GM18498 (cell line): ENCODE measurements at regions not wholly inside any gene's neighbourhood (a gene's known extent, or its start where the extent isn't known, plus 50 kb on each side); places are given as distances from the start of the nearest gene placed in this dataset.

Experiments used
- ATAC-seq: cut with Tn5 transposase; IDR thresholded peaks from one replicate; pipeline ENCODE4 v1.9.1; 2021; ENCODE audit warnings: mild to moderate bottlenecking, moderate library complexity; ENCODE audit not compliant: unreplicated experiment

DNA sequence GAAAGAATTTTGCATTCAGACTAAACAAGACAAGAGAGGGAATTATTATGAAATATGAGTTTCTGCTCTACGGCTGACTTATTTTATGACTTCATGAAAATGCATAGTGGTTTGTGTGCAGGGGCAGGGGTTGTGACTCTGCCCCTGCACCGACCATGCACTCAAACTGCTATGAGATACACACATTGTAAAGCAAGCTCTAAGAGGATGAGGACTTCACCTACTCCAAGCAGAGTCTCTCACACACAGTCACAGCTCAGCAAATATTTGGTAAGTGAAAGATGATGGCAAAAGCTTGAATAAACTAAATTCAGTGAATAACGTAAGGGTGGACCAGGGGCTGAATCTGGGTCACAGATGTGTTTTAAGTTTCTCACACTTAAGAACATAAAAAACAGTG lies 542.9 kb downstream of the PRELID2 start:
- no peak for ATAC-seq

DNA sequence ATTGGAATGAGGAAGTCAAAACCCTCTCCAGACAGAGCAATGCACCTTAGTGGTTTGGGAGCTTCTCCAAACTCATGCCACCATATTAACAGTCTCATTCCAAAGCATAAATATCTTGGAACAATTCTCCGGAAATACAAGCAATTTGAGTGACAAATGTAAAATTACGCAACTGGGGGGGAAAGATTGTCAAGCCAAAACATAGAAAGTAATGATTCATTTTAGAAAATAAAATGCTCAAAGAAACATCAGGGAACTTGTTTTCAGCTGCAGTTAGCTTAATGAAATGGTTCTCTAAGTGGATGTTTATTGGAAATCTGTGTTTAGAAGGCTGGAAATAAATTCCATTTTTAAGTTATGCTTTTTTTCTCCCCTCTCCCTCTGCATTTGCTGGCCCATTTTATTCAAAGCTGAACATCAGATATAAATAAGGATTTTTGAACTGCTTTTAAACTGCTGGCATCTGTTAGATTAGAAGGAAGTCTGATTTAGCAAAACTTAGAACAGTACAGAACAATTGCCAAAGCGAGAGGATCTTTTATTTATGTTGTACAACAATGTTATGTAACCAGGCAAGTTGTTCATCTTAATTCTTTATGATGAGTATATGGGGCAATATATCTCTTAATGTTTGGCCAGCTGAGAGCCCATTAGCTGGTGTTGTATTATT lies 551.9 kb downstream of the PRELID2 start:
- no peak for ATAC-seq

DNA sequence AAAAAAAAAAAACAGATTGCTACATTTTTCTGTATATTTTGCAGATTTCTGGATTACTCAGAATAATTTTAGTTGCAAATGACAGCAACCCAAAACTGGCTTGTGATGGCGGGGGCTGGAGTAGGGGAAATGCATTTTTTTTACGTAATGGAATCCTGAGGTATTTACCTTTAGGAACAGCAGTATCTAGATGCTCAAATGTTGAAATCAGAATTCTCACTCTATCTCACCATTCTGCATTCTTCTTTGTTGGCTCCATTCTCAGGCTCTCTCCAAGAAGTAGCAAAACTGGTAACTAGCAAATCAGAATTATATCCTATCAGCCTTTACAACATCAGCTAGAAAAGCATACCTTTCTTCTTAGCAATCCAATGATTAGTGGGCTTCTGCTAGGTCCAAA lies 554.3 kb downstream of the PRELID2 start:
- ATAC-seq = no peak

DNA sequence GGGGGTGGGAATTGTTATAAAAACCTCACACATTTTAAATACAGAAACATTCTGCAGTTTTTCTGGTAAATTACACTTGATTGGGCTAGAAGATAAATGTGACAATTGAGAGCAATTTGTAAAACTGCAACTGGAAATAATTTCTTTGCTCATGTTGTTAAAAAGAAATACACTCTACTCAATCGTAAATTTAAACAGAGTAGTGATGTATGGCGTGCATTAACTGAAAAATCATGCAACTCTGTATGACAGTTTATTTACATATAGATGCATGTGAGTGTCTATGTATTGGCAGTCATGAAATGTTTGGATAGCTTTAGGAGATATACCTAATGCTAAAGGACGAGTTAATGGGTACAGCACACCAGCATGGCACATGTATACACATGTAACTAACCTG lies 554.9 kb downstream of the PRELID2 start:
- no peak for ATAC-seq

- ATAC-seq = no peak
Observed at GRCh38 chr5:145260670-145261069, 574.5 kb downstream of the PRELID2 start.

DNA sequence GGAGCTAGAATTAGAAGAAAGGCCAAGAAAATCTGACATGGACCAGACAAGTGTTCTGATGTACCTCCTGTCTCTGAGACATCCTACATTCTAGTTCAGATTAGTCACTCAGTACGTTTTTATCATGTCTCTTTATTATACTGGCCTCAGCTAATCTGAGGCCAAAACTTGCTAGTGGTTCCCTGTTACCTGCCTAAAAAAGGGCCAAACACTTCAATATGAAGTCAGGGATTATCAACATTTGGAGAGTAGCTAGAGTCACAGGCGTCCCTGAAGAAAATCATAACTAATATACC lies 587.4 kb downstream of the PRELID2 start:
- ATAC-seq = peak; percentile 25

GRCh38 chr5:145246961-145247744 lies 588.0 kb downstream of the PRELID2 start:
- ATAC-seq = peak; percentile 70

DNA sequence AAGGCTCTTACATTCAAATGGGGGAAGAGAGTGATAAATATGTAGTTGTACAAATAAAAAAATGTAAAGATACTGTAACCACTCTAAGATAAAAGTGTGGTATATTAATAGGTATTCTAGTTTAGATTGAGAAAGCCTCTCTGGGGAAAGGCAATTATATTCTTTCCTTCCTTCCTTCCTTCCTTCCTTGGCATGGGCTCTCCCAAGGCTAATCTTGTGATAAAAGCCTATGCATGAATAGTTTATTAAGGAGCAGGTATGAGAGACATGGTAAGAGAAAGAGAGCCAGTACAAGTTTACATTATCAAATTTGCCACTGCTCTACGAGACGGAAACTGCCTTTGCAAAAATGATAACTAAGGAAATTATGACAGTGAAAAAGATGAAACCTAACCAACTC lies 588.8 kb downstream of the PRELID2 start:
- ATAC-seq = no peak

- ATAC-seq = no peak
Observed at GRCh38 chr5:145245354-145245753, 589.8 kb downstream of the PRELID2 start.

DNA sequence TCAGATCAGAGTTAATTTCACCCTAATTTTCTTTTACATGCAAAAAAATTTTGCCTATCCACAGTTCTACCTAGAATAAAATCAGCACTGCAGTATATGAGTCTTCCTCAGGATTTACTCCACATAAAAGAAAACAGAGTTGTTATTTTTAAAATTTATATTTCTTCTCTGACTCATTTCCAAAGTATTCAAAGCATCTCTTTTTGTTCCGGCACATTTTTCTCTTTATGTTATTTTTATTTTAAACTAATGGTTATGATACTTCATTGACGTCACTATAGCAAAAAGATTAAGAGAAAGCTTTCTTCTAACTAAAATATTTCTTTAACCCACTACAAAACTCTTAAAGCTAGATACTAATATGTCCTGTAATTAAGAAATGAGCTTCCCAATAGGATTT lies 590.4 kb downstream of the PRELID2 start:
- ATAC-seq = no peak

- ATAC-seq = no peak
Observed at GRCh38 chr5:145244251-145244650, 590.9 kb downstream of the PRELID2 start.

- ATAC-seq = no peak
Observed at GRCh38 chr5:145243016-145243415, 592.1 kb downstream of the PRELID2 start.

GRCh38 chr5:145242551-145242950 lies 592.6 kb downstream of the PRELID2 start:
- ATAC-seq = no peak

DNA sequence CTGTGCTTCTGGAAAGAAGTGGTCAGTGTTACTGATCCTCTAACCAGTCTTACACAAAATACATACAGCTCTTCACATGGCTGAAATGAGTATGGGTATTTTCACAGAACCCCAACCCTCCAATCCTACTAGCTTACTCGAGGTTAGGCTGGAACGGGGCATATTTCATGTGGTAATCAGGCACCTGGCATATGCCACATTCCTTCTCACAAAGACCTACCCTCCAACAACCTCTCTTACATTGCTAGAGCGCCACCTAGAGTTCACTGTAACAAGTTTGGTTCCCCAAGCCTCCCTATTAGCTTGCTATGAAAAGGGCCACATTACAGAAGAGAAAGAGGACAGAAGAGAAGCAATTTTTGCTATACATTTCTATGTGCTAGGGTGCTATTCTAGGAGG lies 597.3 kb downstream of the PRELID2 start:
- peak; percentile 77 for ATAC-seq

DNA sequence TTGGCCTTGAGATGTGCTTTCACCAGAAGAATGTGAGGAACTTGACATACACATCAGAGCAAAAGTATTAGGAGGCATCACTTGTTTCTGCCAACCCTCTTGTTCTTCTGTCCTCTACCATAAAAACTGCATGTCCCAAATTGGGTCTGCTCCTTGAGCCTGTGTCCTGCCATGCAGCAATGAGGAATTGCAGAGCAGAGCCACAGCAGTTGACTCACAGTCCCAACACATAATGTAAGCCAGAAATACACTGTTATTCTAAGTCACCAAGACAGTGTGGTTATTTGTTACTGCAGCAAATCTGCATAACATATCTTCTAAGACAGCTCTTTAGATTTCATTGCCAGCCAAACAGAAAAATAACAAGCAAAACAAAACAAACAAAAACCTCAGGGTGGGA lies 598.2 kb downstream of the PRELID2 start:
- ATAC-seq = no peak

DNA sequence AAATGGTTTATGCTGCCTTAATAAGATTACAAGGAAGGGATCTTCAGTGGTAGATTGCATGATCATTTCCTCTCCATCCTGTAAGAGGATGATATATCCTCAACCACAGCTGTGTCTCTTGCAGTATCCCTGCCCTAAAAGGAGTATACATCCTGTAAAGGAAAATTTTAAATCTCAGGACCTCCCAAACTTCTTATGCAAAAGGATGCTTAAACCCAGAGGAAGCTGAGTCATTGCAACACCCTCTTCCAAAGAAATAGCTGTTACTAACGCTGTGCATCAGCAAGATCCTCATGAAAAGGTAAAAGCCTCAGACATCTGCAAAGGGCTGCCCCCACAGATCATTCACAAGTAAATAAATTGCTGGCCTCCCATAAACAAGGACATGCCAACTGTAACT lies 599.0 kb downstream of the PRELID2 start:
- no peak for ATAC-seq

DNA sequence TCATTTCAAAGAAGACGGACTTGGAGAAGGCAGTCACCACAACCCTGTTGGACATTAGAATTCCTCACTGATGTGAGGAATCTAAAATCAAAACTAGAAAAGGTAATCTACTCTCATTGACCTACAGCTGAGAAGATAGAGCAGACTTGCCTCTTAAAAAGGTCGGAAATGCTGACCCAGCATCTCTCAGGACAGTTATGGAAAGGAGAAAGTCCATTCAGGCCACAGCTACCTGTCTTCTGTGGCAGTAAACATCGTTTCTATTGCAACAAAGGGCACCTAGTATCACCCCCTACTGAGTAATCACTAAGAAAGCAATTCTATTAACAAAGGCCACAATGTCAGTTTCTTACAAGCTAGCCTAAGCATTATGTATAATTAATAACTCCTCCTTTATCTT lies 601.7 kb downstream of the PRELID2 start:
- no peak for ATAC-seq

- no peak for ATAC-seq
Observed at GRCh38 chr5:145230781-145231180, 604.4 kb downstream of the PRELID2 start.

GRCh38 chr5:145228564-145228963 lies 606.6 kb downstream of the PRELID2 start:
- no peak for ATAC-seq

DNA sequence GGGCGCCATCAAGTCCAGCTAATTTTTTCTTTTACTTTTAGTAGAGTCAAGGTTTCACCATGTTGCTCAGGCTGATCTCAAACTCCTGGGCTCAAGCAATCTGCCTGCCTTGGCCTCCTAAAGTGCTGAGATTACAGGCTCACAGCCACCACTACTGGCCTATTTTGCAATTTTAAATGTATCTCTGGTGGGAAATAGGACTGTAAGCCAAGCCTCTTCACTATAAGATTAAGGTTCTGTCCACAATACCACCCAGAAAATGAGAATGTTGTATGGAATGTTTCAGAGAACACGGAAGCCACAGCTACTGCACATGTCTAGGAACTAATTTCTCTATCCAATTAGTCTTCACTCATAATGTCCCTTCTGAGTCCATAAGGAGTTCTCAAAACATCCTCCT lies 607.3 kb downstream of the PRELID2 start:
- no peak for ATAC-seq

DNA sequence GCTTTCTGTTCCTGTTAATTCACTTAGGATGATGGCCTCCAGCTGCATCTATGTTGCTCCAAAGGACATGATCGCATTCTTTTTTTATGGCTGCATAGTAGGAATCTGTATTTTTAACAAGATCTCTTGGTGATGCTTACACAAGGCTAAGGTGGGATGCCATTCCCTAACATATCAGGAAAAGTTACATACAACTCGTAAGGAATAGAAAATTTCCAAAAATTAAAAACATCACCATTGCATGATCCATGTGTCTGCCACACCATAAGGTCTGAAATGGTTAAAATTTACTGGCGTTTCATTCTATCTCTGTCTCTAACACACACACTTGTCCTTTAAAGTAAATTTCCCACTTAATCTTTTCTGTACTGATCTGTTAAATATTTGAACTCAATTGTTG lies 608.4 kb downstream of the PRELID2 start:
- no peak for ATAC-seq

DNA sequence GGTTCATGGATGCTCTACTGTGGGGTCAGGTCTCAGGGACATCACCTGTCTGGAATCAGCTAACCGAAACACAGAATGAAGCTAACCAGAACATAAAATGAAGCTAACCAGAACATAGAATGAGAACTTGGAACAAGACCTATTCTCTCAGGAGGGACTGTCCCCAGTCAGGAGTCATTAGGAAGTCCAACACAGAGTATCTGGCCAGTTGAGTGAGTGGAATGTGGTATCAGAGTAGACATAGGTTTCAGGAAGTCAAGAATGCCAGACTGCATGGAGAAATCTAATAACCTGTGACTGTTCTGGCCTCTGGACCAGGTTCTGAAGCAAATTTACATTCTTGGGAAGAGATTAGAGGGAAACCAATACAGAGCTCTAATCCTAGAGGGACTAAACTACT lies 609.6 kb downstream of the PRELID2 start:
- ATAC-seq = no peak

DNA sequence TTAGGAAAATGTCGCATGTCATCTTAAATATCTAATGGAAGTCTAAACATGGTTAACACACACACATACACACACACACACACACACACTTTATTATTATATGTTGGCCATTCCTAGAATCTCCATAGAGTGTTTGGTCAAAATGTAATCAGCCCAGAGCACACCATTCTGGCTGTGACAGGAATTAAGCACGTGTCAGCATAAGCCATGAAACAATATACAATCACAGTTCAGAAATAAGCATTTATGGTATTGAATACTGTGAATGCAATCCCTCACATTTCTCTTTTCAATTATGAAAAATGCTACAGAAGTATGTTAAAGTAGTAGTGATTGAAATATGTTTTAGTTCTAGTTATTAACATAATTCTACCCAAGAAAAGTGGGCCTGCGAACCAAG lies 611.6 kb downstream of the PRELID2 start:
- ATAC-seq = no peak
